Prostate gland (tissue), 2 donors: ENCODE measurements at regions not wholly inside any gene's neighbourhood (a gene's known extent, or its start where the extent isn't known, plus 50 kb on each side); places are given as distances from the start of the nearest gene placed in this dataset.

Experiments used
- CTCF ChIP-seq, 4 experiments: fragments of 200-600 bp in 2 of 4; fragments of 450-650 bp in 2 of 4; sonication (generic) in 2 of 4; IDR thresholded peaks; 1 replicate in 3 of 4; 2 replicates in 1 of 4; pipeline ENCODE4 v1.5.1; 2016 to 2019; ENCODE audit warnings: antibody characterized with exemption in 4 of 4, mild to moderate bottlenecking in 2 of 4, moderate library complexity in 2 of 4
- POLR2A ChIP-seq: fragments of 450-650 bp; IDR thresholded peaks from one replicate; pipeline ENCODE4 v1.6.1; 2016; ENCODE audit warnings: antibody characterized with exemption, mild to moderate bottlenecking
- POLR2AphosphoS5 ChIP-seq: sonication (generic); formaldehyde crosslinking; IDR thresholded peaks from one replicate; pipeline ENCODE4 v1.6.1; 2017; ENCODE audit warnings: antibody characterized with exemption

DNA sequence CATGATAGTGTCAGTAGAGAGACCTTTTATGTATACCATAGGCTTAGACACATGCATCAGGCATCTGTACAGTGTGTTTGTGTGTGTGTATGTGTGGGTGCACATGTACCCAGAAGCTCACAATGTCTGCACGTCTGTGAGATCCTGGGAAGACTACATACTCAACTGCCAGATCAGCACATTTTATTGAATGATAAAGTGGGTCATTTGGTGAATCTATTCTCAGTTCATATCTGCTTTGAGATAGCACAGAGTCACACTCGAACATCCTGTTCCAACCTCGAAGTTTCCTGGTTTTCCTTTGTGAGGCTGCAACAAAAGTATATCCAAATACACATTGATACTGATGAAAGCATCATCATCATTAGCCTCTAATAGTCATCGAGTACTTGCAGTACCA is 63.6 kb downstream of the MAF start:
- no peak for TF ChIP-seq POLR2AphosphoS5
- TF ChIP-seq CTCF (IDR thresholded peaks at IDR 0.05), result no peak
- TF ChIP-seq POLR2A, result no peak
